ENCODE measurements at regions not wholly inside any gene's neighbourhood (a gene's known extent, or its start where the extent isn't known, plus 50 kb on each side); places are given as distances from the start of the nearest gene placed in this dataset.

DNA sequence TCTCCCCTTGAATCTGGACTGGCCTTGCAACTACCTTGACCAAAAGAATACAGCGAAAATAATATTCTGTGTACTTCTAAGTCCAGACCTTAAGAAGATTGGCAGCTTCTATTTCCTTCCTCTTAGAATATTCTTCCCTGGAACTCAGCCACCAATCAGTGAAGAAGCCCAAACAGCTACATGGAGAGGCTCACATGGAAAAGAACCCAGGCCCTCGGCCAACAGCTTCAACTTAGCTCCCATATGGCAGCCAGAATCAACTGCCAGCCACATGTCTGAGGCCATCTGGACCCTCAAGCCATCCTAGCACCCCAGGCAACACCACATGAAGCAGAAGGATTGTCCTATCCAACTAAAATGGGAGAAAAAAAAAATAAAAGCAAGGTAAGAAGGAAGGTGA is 178.8 kb downstream of the IBTK start:
- DNase-seq: no peak

DNA sequence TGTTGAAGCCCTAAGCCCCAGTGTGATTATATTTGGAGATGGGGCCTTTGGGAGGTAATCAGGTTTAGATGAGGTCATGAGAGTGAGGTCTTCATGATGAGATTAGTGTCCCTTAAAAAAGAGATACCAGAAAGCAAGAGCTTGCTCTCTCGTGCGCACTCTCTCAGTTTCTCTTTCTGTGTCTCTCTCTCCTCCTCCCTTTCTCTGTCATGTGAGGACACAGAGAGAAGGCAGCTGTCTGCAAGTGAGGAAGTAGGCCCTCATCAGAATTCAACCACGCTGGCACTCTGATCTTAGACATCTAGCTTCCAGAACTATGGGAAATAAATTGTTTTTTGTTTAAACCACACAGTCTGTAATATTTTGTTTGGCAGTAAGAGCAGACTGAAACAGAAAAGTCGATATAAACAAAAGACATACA is 180.5 kb downstream of the IBTK start:
- no peak for DNase-seq

DNA sequence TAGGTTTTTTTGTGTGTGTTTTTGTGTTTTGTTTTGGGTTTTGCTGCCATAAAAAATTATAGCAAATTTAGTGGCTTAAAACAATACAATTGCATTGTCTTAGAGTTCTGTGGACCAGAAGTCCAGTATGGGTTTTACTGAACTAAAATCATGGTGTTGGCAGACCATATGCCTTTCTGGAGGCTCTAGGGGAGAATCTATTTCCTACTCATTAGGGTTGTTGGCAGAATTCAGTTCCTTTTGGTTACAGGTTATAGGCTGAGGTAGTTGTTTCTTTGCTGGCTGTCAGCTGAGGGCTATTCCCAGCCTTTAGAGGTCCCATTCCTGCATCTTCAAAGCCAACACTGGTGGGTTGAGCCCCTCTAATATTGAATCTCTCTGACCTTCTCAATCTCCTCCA is 181.3 kb downstream of the IBTK start:
- no peak for DNase-seq

DNA sequence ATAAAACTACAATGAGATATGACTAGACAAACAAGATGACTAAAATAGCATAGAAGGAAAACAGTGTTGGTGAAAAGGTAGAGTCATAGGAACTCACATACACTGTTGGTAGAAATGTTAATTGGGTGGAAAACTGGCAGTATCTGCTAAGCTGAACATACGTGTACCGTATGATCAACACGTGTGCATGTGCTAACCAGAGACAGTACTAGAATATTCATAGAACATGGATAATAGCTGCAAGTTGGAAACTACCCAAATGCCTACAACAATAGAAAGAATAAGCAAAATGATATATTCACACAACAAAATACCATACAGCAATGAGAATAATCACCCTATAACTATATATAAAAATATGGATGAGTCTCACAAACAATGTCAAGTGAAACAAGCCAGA is 184.0 kb downstream of the IBTK start:
- DNase-seq: no peak

DNA sequence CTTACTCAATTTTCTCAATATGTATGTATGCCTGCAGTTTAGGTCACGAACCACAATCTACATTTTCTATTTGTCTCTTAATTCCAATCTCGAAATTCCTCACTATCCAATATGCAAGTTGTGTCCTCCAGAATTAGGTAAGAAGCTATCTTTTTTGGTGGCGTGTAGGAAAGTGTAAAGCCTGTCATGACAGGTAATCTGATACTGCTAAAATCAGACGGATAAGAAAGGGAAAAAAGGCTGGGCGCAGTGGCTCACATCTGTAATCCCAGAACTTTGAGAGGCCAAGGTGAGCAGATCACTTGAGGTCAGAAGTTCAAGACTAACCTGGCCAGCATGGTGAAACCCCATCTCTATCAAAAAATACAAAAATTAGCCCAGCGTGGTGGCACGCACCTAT is 185.3 kb downstream of the IBTK start:
- no peak for DNase-seq

DNA sequence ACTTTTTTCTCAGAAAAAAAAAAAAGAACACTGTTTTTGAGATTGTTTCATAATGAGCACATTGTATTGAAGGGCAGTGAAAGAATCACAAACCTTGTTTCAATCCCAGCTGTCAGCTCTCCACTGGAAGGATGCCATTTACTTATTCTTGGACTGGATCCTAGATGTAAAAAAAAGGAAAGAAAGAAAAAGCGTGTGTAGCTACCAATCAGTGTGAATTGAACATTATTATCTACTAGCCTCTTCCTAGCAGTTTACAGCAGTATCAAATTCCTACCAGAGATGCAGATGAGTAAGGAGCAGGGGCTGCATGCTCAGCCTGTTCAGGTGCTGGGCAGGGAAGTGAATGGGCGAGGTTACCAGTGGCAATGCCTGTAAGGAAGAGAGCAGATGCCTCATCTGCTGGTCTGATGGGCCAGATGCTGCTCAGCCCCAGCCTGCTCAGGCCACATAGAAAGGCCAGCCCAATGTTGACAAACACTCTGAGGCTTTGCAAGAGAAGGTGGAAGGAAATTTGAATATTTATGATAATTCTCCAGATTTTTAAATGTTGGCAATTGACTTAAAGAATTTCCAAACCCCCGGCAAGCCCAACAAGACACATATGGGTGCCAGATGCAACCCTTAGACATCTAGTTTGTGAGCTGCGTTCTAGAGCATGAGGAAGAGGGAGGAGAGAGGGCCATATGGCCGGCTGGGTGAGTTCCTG is 189.5 kb downstream of the IBTK start:
- no peak for DNase-seq

DNA sequence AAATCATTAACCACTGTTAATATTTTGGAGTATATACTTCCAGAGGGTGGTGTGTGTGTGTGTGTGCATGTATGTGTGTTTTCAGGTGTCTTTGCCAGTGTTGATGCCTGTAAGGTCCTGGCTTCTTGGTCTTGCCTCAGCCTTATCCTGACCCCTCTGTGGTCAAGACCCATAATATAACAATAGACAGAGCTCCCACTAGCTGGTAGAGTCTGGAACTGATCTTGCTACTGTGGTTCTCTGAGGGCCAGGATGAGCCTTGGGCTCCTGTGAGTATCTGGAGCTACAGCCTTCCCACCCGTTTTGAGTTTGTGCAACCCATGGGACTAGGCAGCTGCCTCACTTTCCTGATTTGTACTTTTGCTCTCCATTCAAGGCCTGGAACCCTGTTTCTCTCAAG is 191.0 kb downstream of the IBTK start:
- no peak for DNase-seq

DNA sequence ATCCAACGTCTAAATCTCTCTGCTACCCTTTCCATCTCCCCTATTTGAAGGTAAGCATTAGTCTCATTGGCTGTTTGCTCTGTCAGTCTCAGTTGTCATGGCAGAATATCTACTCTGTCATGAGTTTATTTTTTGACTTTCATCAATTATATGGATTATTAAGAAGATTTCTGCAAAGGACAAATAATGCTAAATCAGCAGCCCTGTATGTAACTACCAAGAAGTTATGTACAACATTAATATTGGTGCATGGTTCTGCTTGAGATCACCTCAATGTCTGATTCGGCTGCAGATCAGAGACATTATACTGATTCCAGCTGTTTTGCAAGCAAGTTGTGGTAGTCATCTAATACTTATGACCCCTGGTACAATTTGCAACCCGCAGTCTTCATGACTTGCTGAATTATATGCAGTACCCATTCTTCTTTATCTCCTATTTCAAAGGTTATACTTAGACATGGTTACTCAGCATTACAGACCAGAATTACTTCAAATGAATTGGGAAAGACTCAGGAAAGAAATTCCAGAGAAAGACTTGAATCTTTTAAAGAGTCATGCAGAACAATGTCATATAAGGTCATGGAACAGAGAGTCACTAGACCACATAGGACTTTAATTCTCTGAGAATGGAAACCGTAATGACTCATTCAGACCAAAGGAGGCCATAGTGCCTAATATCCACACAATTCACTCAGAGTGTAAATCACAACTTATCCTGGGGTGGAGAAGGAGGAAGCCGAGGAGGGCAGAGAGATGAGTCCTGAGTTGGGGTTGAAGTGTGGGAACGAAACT is 201.4 kb downstream of the IBTK start:
- no peak for DNase-seq

DNA sequence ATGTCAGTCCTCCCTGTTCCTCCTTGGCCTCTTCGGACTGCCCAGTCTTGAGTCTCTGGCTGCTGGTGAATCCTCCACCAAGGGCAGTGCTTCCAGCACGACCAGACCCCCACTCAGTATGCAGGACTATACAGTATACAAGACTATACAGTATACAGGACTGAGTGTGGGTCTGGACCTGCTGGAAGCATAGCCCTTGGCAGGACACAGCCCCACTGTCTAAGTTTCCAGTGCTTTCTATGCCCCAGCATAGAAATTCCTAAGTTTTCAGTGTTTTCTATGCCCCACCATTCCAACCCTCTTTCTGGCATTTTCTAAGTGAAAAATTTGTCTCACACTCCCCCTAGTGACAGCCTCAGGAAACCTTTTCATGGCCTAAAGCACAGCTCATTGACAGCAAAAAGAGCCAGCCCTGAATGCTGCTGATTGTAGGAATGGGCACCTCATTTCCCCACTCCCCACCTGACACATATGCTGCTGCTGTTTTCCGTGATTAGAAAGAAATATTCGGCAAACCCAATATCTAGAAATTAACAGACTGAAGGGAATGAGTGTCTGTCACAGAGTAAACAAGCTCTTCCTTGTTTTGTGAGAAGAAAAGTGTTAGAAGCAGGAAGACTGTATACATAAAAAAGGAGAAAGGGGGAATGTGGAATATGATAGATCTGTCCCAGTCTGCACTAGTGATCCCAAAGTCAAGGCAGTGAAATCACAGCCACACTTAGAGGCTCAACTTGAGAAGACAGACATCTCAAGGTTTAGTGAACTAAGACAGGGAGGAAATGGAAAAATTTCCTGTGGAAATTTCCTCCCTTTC is 206.9 kb downstream of the IBTK start:
- DNase-seq: no peak

DNA sequence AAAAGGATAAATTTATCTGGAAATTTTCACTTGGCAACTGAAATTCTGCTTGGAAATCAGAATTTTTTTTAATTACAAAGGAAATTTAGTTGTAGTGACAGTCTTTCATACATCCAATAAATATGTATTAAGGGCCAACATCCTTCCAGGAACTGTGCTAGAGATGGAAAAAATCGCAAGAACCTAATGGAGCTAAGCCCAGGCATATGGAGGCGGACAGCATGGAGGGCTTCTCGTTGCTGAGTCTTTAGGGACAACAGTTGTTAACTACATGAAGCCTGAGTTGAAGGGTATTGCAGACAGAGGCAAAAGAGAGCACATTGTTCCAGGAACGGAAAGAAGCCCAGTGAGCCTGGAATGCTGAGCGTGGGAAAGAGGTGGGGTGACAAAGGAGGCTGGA is 208.9 kb downstream of the IBTK start:
- no peak for DNase-seq

DNA sequence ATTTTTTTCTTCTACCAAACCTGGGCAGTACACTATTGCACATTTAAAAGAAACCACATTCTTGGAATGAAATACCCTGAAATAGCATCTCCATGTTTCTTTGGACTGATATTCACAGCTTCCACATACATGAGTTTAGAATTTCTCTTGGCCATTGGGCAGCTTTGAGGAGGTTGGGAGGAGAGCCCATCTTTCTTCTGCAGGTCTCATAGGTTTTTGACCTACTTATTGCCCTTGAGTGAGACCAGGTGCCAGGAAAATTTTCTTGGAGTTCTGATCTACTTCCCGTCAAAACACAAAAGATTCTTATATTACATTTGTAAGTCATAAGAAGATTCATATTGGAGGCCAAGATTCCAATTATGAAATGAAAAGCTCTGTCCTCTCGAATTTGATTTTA is 212.0 kb downstream of the IBTK start:
- DNase-seq: no peak

DNA sequence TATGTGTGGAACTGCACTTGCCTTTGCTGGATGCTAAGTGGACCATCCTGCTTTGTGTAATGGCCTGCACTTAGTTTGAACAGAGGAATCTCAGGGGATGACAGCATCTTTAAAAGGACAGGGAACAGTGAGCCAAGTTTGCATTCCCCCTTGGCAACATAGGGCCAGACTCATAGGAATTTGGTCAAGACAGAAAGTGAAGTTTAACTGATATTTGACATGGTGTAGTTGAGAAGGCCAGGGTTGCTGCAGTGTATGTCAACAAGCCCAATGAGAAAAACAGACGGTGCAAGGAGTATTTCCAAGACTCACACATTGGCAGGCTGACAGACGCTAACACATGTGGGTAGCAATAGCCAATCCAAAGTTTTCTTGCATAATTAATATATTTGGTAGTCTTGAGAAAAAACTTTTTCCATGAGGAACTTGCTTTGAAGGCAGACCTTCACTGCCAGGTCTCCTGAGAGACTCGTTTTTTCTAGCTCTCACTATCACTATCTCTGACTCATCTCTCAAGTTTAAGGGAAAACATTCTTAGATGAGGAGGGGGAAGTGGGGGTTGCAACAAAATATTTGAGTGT is 213.8 kb downstream of the IBTK start:
- DNase-seq: no peak

DNA sequence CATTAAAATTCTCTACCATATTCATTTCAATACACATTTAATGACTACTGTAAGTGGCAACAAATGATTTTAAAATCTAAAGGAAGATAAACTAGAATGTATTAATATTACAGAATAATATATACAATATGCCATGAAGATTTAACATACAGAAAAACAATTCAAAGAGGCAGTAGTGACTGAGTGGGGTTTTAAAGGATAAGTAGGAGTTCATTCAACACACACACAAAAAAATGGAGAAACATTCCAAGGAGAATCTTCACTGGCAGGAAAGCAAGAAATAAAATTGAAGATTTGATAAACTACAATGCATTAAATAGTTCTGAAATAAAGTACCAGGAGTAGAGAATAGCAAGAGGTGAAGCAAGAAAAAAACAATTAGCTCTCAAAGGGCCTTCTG is 215.1 kb downstream of the IBTK start:
- DNase-seq: no peak

DNA sequence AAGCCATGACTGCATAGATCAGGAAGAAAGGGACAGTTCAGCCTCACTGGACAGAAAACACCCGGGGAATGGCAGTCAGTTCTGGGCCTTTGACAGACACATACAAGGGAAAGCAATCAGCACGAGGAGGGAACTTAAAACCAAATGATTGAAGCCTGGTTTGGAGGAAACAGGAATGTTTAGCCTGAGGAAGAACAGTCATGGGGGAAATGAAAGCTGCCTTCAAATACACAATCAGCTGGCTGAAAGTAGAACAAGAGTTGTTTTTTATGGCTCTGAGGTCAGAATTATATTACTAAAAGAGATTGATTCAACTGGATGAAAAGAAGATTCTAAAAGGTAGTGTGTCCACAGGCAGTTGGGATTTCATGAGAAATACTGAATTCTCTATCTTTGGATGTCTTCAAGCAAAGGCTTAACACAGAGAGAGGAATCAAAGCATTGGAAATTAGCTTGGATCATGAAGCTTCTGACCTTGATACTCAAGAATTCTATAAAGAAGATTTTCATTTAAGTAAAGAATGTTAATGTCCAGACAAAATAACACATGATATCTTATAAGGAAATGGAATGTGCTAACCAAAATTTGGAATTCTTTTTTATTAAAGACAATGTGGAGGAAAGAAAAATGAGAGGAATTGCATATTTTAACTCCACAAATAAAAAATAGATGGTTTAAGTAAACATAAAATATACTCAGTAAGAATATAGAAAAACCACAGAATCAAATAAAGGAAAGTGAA is 216.6 kb downstream of the IBTK start:
- no peak for DNase-seq

DNA sequence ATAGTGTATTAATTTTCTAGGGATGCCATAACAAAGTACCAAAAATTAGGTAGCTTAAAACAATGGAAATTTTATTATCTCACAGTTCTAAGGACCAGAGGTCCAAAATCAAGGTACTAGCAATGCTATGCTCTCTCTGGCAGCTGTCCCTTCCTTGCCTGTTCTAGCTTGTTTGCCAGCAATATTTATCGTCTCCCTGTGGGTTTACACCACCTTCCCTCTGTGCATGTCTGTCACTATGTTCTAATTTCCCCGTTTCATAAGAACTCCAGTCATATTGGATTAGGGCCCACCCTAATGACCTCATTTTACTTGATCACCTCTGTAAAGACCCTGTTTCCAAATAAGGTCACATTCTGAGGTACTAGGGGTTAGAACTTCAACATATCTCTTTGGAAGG is 217.2 kb downstream of the IBTK start:
- DNase-seq: no peak

DNA sequence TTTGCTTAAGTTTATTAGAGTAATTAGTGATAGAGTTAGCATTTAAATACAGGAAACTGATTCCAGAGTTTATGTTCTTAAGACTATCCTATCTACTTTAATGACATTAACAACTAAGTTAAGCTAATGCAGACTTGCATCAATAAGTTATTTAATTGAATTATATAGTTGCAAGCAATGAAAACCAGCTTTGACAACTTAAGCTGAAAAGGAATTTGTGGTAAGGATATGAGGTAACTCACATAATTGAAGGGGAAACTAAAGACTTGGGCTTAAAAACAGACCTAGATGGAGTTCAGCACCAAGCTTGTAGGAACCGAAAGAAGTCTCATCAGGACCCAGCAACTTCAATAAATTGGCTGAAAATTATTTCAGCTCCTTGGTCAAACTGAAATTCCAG is 222.3 kb downstream of the IBTK start:
- DNase-seq: peak; percentile 12

DNA sequence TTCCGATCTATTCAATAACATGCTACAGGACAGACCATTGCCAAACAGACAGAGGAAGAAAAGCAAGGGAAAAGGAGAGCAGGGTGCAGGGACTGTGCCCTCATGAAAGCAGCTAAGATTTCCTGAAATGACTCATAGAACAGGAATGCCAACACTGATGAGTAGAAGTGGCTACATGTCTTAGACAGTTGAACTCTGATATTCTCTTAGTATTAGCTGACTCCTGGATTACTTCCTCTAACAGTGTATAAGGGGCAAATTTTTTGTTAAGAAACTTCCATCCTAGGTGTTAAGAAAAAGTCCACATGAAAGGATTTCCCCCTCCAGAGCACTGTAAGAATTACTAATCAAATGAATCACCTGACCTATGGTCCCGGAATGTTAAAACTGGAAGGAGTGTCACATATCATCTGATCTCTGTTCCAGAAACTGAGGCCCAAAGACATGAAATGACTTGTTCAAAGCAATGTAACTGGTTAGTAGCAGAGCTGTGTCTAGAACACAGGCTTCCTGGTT is 224.9 kb downstream of the IBTK start:
- DNase-seq: peak; percentile 24

DNA sequence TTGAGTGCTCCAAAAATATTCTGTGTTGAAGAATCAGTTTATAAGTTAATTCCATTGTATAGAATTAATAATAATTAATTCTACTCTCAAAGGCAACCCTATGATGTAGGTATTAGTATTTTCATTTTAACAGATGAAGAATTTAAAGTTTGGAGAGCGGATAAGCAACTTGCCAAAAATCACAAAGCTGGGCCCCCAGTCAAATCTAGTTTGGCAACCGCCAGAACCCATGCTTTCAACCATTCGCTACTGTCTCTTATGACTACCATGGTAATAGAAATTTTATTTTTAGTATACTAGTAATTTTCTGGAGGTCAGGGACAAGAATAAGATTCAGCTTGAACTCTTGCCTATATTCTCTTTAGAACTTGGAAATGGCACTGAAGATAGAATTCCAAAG is 229.8 kb downstream of the IBTK start:
- DNase-seq: no peak

DNA sequence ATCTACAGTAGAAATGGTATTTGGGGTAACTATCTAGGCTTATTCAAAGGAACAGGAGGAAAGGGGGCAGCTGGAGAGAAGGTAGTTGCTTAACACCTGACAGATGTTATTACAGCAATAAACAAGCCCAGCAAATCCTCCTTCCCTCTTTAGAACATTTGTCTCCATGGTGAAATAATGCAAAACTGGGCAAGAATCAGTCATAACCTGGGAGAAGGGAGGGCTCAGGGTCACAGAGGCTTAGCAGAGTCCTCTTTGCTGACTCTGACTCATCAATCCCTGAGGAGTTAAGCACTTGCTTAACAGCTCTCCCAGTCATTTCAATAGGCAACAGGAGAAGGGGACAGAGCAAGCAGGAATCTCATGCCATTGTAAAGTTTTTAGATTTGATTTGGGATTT is 230.3 kb downstream of the IBTK start:
- no peak for DNase-seq

DNA sequence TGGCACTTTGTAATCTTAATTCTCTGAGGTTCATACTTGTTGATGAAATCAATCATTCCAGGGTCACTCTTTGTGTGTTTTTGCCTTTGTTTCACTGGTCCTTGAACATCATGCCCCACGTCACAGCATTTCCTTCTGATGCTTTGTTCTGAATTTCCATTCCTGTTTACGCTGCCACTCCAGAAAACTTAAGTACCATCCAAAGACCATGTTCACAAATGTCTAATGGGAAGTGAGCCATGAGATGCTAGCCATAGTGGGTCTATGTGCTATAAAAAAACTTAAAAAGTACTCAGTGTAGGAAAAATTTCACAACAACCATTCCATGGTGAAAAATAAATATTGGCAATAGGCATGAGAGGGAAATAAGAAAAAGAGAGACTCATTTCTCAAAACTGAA is 232.0 kb downstream of the IBTK start:
- no peak for DNase-seq

DNA sequence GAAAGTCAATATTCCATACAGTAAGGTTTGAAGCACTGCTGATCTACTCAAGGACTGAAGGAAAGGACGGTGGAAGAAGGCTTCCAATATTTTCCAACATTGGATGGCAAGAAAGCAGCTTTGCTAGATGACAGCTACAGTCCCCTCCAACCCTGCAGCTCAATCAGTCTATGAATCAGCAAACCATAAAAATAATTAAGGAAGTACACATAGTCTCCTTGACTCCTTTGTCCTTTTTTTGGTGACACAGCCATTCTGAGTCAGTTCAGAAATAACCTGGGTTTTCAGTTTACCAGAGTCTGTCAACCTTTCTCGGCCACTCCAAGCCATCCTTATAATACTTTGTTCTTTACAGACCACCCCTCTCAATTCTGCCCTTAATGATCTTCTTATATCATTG is 232.5 kb downstream of the IBTK start:
- no peak for DNase-seq
